ENCODE measurements at regions not wholly inside any gene's neighbourhood (a gene's known extent, or its start where the extent isn't known, plus 50 kb on each side); places are given as distances from the start of the nearest gene placed in this dataset.

DNA sequence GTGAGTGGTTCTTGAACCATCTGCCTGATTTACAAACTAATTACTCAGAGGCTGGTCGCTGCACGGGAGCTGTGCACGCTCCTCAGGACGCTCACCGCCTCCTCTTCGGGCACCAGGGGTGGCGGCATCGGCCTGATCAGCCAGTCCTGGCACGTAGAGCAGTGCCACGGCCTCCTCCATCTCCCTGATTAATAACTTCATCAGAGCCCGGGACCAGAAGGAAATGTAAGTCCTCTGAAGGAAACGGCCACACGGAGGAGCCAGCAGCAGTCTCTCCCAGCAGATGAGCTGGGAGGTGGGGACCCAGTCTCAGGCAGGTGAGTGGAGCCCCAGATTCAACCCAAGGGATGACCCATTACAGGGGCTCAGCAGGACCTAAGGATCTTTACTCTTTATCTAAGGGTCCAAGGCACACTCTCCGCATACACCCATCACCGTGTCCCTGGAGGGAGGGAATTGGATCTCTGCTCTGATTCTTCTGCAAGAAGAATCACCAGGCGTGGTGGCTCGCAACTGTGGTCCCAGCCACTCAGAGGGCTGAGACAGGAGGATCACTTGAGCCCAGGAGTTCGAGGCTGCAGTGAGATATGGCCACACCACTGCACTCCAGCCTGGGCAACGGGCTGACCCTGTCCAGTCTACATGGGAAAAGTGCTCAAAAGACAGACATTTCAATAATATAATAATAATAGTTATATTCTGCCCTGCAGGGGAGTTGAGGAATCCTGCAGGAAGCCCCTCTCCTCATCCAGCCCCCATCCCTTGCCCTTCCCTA is 366.5 kb downstream of the SEC14L1 start:
- DNase-seq = no peak

- no peak for DNase-seq
Observed at GRCh38 chr17:77508047-77508715, 367.4 kb downstream of the SEC14L1 start.

DNA sequence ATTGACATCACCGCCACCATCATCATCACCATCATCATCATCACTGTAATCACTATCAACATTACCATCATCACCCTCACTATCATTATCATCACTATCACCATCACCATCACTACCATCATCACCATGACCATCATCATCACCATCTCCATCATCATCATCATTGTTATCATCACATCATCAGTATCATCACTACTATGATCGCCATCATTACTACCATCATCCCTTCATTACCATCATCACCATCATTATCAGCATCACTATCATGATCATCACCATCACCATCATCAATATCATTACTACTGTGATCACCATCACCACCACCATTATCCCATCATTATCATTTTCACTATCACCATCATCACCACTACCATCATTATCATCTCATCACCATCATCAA is 368.3 kb downstream of the SEC14L1 start:
- no peak for DNase-seq

DNA sequence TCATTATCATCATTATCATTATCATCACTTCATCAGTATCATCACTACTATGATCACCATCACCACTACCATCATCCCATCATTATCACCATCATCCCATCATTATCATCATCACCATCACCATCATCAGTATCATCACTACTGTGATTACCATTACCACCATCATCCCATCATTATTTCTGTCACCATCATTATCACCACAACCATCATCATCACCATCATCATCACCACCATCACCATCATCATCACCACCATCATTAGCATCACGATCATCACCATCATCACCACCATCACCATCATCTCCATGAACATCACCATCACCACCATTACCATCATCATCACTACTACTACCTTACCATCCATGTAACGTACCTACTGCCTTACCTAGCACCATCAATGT is 368.8 kb downstream of the SEC14L1 start:
- no peak for DNase-seq

GRCh38 chr17:77510133-77510796 is 369.5 kb downstream of the SEC14L1 start:
- no peak for DNase-seq

DNA sequence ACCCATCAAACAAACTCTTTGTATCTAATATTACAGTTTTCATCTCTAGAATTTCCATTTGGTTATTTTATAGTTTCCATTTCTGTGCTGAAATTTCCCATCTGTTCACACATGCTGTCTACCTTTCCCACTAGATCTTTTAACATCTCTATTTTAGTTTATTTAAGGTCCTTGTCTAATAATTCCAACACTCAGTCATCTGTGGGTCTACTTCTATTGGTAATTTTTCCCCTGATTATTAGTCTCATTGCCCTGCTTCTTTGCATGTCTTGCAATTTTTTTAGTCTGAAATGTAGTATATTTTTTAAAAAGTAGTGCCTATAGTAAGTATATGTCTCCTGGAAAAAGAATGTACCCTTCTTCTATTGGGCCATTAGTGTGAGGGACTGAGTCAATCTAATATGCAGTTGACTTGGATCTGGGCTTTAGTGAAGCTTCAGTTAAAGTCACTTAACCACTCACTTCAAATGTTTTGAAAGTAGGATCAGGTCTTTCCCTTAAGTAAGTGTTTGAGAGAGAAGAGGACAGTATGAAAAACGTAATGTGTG is 370.8 kb downstream of the SEC14L1 start:
- no peak for DNase-seq

GRCh38 chr17:77512062-77512946 is 371.5 kb downstream of the SEC14L1 start:
- no peak for DNase-seq

DNA sequence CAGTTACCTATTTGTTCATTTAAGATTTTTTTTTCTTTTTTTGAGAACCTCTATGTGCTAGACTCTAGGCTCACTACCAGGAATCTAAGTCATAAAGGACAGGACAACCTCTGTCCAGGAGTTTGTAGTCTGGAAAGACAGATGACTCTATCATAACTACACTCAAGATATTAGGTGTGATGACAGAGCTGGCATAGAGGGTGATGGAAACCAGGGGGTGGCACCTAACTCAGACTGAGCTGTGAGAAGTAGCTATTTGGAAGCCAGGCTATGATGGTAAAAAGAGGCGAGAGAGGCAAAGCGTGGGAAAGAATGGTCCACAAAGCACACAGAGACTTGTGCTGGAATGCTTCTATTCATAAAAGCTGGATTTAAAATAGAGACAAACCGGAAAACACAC is 372.3 kb downstream of the SEC14L1 start:
- DNase-seq = no peak

DNA sequence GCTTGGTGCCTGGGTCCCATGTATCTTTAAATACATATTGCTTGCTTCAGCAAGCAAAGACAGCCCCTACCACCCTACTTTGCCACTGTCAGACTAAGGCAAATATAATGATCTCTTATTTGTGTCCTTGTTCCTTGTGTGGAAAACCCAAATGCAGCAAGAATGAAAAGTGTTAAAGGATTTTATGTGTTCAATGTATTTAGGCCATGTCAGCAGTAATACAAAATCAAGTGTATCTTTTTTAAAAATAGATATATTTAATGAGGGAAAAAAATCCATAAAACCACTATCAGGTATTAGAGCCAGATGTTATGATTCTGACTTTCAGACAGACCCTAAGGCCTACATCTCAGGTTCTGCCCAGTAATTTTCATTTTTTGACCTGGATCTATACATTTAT is 374.5 kb downstream of the SEC14L1 start:
- DNase-seq = no peak

- no peak for DNase-seq
Observed at GRCh38 chr17:77516902-77517301, 376.1 kb downstream of the SEC14L1 start.

- DNase-seq = no peak
Observed at GRCh38 chr17:77521076-77521475, 380.3 kb downstream of the SEC14L1 start.

DNA sequence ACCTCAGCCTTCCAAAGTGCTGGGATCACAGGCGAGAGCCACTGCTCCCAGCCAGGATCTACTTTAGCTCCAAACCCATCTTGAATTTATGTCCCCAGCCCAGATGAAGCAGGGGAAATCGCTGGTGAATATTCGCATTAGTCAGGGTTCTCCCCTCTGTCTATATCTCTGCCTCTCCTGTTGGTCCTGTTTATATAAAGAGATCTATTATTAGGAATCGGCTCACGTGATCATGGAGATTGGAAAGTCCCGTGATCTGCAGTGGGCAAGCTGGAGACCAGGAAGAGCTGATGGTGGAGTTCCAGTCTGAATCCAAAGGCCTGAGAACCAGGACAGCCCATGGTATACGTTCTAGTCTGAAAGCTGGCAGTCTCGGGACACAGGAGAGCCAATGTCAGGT is 382.8 kb downstream of the SEC14L1 start:
- DNase-seq = no peak

- no peak for DNase-seq
Observed at GRCh38 chr17:77526259-77526711, 385.5 kb downstream of the SEC14L1 start.

GRCh38 chr17:77526728-77527350 is 386.1 kb downstream of the SEC14L1 start:
- DNase-seq = no peak

- no peak for DNase-seq
Observed at GRCh38 chr17:77527409-77527808, 386.6 kb downstream of the SEC14L1 start.

DNA sequence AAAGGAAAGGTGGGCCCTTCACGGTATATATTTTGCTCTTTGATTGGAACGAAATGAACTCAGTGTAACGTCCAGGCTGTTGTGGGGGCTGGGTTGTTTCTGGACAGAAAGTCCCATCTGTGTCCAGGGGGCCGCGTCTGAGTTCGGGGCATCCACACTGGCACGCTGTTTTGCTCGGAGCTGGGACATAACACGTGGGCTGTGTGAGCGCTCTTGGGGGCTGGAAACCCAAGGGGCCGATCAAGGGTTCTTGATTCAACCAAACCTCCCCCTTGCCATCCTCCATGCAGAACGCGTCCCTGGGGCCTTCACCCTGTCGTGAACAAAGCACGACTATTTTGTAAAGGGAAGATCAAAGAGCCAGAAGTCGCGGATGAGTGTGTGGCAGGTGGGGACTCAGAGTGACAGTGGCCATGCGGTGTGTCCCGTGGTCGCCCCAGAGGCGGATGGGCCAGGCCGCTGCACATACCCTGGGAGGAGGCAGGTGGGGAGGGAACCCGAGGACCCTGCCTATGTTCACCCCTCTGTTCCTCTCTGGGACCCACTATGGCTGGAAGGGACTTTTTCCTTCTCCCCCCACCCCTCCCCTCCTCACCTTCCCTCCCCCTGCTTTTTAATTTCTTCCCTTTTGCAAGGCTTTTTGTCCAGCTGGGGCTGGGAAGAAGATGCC is 387.2 kb downstream of the SEC14L1 start:
- no peak for DNase-seq

DNA sequence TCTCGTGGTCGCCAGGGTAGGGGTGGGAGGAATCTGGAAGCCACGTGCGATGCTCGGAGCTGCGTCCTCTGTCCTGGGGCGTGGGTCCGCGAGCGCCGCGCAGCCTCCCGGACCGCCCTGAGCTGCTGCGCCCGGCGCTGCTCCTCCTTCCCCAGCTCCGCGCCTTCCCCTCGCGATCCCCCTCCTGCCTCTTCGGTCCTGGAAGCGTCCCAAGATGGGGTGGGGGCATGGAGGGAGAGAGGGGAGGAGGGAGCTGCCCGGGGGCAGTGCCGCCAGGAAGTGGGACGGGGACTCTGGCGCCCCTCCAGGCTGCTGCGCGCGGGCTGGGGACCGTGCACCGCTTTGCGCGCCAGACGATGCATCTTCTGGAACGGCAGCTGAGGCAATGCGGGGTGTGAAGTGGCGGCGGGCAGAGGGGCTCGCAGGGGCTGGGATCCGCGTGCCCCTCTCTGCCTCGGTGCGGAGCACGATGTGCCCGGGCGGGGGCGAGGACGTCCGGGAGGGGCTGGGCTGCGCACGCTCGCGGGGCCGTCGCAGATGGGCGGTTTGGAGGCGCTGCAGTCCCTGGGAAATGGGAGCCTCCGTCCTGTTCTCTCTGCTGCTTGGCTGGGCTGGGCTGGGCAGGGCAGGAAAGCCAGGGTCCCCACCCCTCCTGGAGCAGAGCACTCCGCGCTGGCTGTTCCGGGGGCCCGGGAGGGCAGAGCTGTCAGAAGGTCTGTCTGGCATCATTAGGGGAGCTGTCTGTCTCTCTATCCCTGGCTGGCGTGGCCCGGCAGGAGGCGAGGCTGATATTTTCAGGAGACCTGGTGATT is 388.0 kb downstream of the SEC14L1 start:
- no peak for DNase-seq

GRCh38 chr17:77529328-77529650 is 388.5 kb downstream of the SEC14L1 start:
- DNase-seq = no peak

GRCh38 chr17:77530591-77530990 is 389.8 kb downstream of the SEC14L1 start:
- no peak for DNase-seq

GRCh38 chr17:77531002-77531401 is 390.2 kb downstream of the SEC14L1 start:
- no peak for DNase-seq

GRCh38 chr17:77531641-77532040 is 390.9 kb downstream of the SEC14L1 start:
- no peak for DNase-seq
